Tongue (tissue), 1 donor: ENCODE measurements at regions not wholly inside any gene's neighbourhood (a gene's known extent, or its start where the extent isn't known, plus 50 kb on each side); places are given as distances from the start of the nearest gene placed in this dataset.
"Not testable (repeated sequence)": the region's sequence is repeated elsewhere in the genome, so short reads cannot be mapped to it uniquely, and the experiment has no call there.

Experiments
- DNase-seq: peaks from one replicate; pipeline ENCODE4 v3.0.0-alpha.2; 2015

- no peak for DNase-seq
Observed at GRCh38 chr17:70447588-70447987, 278.3 kb downstream of the KCNJ2 start.

- DNase-seq: not testable (repeated sequence)
Observed at GRCh38 chr17:70453075-70453474, 283.7 kb downstream of the KCNJ2 start.

GRCh38 chr17:70454377-70454776 lies 285.0 kb downstream of the KCNJ2 start:
- no peak for DNase-seq

DNA sequence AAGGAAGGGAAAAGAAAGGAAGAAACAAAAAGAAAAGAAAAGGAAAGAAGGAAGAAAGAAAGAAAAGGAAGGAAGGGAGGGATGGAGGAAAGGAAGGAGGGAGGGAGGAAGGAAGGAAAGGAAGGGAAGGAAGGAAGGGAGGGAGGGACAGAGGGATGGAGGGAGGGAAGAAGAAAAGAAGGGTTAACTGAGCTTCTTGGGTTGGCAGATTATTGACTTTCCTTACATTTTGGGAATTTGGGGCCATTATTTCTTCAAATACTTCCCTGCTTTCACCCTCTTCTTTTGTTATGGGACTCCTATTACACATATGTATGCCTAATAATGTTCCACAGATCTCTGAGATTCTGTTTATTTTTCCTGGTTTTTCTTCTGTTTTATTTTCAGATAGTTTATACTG lies 285.6 kb downstream of the KCNJ2 start:
- no peak for DNase-seq

GRCh38 chr17:70464995-70465394 lies 295.7 kb downstream of the KCNJ2 start:
- no peak for DNase-seq

DNA sequence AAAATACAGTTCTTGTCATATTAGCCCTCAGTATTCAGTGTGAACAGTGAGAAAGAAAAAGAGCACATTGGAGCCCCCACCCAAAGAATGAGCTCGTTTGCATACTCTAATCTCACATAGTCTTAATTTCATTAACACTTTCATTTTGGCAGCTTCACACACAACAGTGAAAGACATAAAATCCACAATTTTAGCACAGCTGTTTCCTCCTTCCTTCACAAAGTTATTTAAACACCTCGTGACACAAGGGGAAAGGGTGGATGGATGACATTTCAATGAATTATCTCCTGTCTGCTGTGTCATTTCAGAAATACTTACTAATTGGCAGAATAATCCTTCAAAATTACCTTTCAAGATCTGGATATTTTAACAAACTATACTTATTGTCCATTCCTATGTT lies 299.3 kb downstream of the KCNJ2 start:
- DNase-seq: no peak

GRCh38 chr17:70473049-70473448 lies 303.7 kb downstream of the KCNJ2 start:
- no peak for DNase-seq

DNA sequence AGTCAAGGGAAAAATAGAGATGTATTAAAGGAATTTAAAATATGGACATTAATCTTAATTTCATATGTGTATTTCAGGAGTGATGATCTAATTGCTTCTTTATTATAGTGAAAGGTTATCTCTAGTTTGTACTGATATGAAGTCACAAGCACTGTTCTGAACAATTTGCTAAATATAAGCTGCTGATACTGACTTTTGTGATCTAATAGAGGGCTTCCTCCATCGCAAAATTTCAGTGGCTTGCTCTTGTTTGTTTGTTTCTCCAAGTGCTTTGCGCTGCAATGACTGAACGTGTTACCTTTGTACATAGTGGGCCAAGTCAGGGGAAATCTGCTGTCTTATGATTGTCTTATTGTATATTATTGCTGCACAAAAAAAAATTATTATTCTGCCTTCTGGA lies 307.0 kb downstream of the KCNJ2 start:
- no peak for DNase-seq

- DNase-seq: peak; percentile 11
Observed at GRCh38 chr17:70478902-70479301, 309.6 kb downstream of the KCNJ2 start.

- no peak for DNase-seq
Observed at GRCh38 chr17:70479779-70480178, 310.4 kb downstream of the KCNJ2 start.

GRCh38 chr17:70483624-70484023 lies 314.3 kb downstream of the KCNJ2 start:
- DNase-seq: no peak

- DNase-seq: no peak
Observed at GRCh38 chr17:70484050-70484449, 314.7 kb downstream of the KCNJ2 start.

GRCh38 chr17:70484496-70484895 lies 315.2 kb downstream of the KCNJ2 start:
- DNase-seq: no peak

GRCh38 chr17:70492368-70492767 lies 323.0 kb downstream of the KCNJ2 start:
- DNase-seq: no peak

DNA sequence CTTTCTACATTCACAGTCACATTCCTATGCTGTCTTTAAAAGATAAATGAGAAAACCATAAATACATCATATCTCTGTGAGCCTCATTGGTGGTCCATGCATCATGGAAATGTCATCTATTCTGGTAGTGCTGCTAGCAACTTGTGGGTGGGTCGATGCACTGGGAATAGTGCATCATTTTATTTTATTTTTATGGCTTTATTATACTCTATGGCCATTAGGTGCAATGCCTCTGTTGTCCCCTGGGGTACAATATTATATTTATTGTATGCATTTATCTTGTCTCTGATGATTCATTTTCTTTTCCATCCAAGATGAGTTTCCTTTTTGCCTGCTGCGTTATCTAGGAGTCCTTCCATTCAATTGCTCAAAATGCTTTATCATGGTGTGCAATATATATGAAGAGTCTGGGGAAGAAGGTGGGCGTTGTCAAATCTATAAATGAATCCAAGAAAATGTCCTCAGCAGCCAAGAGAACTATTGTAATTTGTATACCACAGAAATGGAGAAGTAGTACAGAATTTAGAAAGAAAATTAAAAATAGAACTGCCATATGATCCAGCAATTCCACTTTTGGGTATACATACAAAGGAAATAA lies 324.0 kb downstream of the KCNJ2 start:
- DNase-seq: no peak

DNA sequence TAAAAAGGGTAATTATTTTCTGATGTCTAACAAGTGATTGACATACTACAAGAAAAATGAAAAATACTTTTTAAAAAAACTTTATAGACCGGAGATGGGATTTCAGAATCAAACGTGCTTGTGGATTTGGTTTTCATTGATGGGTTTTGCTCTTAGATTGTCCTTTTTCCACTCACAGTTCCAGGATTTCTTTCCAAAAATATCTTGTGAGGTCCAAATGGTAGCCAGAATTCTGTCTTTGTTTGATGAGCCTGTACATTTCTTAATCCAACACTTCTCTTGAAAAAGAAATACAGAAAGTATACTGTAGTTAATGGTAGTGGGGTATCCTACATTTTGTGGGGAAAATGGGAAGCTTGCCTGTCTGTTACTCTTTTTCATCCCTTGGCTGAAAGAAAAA lies 329.3 kb downstream of the KCNJ2 start:
- peak; percentile 52 for DNase-seq

DNA sequence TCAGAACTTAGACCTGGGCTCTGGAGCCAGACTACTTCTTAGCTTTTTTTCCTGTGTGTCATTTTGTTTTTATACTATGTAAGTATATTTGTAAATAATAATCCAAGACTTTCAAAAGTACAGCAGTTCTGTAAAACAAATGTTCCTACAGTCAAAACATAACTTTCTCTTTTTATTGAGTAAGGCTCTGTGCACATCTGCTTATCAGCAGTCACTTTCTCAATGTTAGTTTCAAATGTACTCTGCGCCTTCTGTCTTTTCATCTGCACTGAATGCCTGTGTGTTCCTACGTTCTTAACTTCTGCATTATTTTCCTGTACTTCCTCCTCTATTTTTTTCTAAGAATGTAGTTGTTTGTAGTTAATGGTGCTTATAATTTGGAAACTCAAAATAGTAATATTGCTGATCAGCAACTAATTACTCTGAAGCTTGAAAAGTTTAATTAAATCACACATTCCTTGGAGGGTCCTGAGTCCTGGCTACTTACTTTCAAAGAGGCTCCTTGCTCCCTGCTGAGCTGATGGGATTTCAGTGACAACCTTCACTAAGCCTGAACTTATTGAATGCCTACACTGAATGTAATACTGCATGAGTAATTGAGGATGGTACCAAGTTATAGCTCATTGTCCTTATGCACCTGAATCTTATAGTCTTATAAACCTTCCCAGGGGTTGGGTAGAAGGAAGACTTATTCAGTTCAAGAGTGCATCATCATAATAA lies 329.9 kb downstream of the KCNJ2 start:
- no peak for DNase-seq

DNA sequence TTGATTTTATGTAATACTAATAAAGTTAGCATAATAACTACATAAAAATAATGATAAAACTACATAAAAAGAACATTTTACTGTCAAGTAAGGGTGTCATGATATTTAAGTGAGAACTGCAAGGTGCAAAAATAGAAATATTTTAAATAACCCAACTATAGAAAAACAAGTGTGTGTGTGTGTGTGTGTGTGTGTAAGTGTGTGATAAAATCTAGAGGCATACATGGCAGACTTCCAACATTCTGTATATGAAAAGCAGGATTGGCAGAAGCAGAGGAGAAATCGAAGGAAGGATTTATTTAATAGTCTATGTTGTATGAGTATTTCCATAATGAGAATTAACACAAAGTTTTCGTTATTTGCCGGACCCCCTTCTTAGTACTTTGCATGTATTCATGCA lies 334.1 kb downstream of the KCNJ2 start:
- no peak for DNase-seq

DNA sequence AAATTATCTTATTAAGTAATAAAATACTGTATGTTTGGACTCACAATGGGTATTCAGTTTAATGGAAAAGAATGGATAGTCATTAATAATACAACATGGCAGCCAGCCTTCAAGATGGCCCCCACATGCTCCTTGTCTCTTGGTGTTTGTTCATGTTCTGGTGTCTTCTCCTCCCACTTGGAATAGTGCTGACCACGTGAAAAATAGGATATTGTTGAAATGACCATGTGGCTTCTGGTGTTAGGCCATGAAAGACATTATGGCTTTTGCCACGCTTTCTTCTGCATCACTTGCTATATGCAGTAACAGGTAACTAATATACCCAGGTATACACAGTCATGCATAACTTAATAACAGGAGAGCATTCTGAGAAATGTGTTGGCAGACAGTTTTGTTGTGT lies 341.0 kb downstream of the KCNJ2 start:
- no peak for DNase-seq

DNA sequence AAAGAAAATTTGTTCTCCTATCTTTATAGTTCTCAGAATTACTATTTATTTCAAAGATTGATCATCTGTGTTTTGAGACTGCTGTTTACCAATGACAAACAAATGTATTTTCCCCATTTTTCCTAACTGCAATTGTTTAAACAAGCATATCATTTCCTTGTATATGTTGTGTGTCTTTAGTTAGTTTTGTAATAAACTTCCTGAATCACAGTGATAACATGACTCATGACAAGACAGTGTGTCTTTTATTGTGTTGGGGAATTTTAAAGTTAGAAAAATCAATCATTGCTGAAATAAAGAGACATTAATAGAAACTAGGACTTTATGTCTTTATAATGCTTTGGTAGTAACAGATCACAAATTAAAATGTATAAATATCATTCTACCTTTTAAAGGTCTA lies 348.5 kb downstream of the KCNJ2 start:
- DNase-seq: no peak

DNA sequence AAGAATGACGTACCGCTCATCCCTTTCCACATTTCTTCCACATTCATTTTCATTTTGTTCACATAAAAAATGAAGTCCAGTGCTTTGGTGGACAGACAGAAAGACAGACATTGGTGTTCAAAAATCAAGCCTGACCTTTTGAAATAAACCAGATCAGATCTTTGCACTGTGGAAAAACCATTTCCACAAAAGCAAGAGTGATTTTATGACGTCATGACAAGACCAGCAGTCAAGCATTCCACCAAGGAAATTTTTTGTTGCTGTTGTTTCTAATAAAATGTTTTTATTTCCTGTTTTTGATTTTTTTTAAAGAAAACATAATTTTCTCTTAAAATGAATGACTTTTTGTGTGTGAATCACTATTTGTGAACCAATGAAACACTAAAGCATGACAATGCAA lies 350.0 kb downstream of the KCNJ2 start:
- no peak for DNase-seq

- no peak for DNase-seq
Observed at GRCh38 chr17:70520447-70520846, 351.1 kb downstream of the KCNJ2 start.

- DNase-seq: no peak
Observed at GRCh38 chr17:70520956-70521355, 351.6 kb downstream of the KCNJ2 start.

DNA sequence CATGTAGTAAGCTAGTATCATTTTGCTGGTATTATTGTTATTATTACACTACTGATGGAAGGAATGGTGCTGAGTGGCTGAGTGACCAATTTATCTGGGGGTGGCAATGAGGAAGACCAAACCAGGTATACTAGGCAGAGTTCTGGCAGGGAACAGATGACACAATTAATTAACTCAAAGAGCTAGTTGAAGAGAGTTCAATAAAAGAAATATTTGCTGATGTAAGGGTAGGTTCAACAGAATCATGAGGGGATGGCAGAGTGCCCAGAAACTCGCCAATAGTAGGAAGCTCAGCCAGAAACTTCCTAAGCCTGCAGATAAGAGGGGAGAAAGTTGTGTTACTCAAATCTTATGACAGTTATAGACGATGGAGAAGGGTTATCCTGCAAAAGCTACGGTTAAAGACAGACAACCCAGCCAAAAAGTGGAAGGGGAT lies 352.5 kb downstream of the KCNJ2 start:
- DNase-seq: peak; percentile 4
